Cardiac fibroblast (primary cell): ENCODE measurements at regions not wholly inside any gene's neighbourhood (a gene's known extent, or its start where the extent isn't known, plus 50 kb on each side); places are given as distances from the start of the nearest gene placed in this dataset.

Experiments used
- DNase-seq, 2 donors: peaks; one replicate each; pipeline versions ENCODE4 v3.0.0 to v3.0.0-alpha.2; 2010; ENCODE audit warnings: low read depth in 2 of 2
- H3K4me3 ChIP-seq, 2 donors: replicated peaks in 1 of 2; 1 replicate in 1 of 2; 2 replicates in 1 of 2; pipeline ENCODE4 v1.5.1; 2011; ENCODE audit warnings: low read depth in 2 of 2, low read length in 2 of 2, mild to moderate bottlenecking in 2 of 2, moderate library complexity in 1 of 2
- TF ChIP-seq, protein P1 (sequence below): IDR thresholded peaks from one replicate; pipeline ENCODE4 v1.5.1; 2011; ENCODE audit warnings: low read depth, mild to moderate bottlenecking, low read length, inconsistent platforms

- no peak for DNase-seq
- TF ChIP-seq, protein P1, sequence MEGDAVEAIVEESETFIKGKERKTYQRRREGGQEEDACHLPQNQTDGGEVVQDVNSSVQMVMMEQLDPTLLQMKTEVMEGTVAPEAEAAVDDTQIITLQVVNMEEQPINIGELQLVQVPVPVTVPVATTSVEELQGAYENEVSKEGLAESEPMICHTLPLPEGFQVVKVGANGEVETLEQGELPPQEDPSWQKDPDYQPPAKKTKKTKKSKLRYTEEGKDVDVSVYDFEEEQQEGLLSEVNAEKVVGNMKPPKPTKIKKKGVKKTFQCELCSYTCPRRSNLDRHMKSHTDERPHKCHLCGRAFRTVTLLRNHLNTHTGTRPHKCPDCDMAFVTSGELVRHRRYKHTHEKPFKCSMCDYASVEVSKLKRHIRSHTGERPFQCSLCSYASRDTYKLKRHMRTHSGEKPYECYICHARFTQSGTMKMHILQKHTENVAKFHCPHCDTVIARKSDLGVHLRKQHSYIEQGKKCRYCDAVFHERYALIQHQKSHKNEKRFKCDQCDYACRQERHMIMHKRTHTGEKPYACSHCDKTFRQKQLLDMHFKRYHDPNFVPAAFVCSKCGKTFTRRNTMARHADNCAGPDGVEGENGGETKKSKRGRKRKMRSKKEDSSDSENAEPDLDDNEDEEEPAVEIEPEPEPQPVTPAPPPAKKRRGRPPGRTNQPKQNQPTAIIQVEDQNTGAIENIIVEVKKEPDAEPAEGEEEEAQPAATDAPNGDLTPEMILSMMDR, result no peak
- no peak overlapping the region for H3K4me3 ChIP-seq
Observed at GRCh38 chr4:64216741-64217140, 192.5 kb downstream of the TECRL start.

DNA sequence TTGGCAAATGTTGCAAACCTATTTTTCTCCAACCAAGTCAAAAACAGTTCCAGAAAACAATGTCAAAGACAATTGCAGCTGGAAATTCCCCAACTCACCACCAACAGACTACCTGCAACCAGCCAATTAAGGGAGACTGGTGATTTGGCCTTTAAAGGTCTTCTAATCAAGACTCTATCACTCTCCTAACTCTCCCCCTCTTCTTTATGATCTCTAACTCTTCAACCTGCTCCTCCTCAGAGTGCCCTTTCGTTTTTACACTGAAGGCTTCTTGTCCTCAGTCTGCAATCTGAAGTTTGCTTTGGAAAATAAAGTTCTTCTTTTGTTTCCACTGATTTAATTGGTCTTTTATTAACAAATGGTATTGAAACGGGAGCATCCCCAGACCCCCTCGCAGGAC is 203.9 kb downstream of the TECRL start:
- DNase-seq, result no peak
- TF ChIP-seq, protein P1, result no peak
- no peak overlapping the region for H3K4me3 ChIP-seq

GRCh38 chr4:64200001-64200555 is 209.2 kb downstream of the TECRL start:
- TF ChIP-seq, protein P1, result no peak
- no peak for DNase-seq

DNA sequence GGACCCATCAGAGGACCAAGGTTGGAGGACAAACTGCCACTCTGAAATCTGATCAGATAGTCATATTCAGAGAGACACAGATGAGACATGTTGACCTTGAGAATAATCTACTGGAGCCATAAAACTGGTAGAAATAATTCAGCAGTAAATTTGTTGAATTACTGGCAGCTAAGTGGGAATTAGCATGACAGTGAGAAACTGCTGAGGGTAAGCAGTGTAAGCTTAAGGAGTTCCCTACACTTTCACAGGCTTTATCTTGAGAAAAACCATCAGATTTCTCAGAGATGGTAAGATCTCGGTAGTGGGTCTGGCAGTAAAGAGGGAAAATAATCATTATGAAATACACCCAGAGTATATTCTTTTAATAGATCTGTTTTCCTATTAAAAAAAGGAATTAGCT is 213.7 kb downstream of the TECRL start:
- H3K4me3 ChIP-seq, result no peak overlapping the region
- no peak for DNase-seq
- TF ChIP-seq, protein P1, result no peak

More at GRCh38 chr4:64200001-64200555, 209.2 kb downstream of the TECRL start:
- H3K4me3 ChIP-seq, result no peak overlapping the region

- H3K4me3 ChIP-seq, result no peak overlapping the region
- TF ChIP-seq, protein P1, result no peak
- DNase-seq, result no peak
Observed at GRCh38 chr4:64192731-64193412, 216.4 kb downstream of the TECRL start.

DNA sequence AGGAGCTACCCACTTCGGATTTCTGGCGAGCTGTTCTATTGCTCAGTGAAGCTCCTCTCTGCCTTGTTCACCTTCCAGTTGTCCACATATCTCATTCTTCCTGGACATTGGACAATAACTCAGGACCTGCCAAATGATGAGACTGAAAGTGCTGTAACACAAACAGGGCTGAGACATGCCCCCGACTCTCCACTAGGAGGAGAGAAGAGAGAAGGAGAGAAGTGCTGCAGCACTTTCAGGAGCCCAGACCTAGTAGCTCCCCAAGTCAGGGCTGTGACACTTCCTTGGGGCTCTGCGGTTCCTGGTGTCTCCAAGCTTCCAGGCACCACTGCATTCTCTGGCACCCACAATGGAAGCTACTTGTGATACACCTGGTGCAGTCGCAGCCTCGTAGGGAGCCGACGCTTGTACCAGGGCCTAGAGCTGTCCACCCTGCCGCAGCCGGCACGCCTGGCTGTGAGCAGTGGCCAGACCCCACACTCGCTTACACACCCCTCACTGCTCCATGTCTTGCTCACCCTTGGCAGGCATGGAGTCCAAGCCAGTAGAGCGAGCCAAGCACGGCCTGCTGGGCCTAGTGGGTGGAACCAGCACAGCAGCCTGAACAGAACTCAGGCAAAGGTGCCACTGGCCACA is 234.9 kb downstream of the TECRL start:
- TF ChIP-seq, protein P1, result no peak
- no peak for DNase-seq
- no peak overlapping the region for H3K4me3 ChIP-seq
